Caki2 (cell line): ENCODE measurements at regions not wholly inside any gene's neighbourhood (a gene's known extent, or its start where the extent isn't known, plus 50 kb on each side); places are given as distances from the start of the nearest gene placed in this dataset.

Source experiments
- DNase-seq: peaks from one replicate; pipeline ENCODE4 v3.0.0-alpha.2; 2015; ENCODE audit warnings: low read depth
- in situ Hi-C: cut with HindIII; loops from 2 replicates; pipeline ENCODE4 v1.10.0; 2016; ENCODE audit warnings: low sequenced_read_pairs, low pct_unique_long_range_greater_than_20kb, mixed read lengths

DNA sequence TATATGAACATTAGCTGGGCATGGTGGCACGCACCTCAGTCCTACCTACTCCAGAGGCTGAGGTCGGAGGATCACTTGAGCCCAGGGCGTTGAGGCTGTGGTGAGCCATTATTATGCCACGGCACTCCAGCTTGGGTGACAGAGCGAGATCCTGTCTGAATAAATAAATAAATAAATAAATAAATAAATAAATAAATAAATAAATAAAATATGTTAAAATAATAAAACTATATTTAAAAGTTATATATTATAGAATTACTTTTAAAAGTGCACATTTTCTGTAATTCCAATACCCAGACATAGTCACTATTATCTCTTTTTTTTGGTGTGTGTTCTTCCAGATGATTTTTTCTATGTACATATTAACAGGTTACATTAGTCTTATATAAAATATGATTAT is 382.0 kb upstream of the ROBO2 start:
- no peak for DNase-seq
- in situ Hi-C loops: no loop called here

DNA sequence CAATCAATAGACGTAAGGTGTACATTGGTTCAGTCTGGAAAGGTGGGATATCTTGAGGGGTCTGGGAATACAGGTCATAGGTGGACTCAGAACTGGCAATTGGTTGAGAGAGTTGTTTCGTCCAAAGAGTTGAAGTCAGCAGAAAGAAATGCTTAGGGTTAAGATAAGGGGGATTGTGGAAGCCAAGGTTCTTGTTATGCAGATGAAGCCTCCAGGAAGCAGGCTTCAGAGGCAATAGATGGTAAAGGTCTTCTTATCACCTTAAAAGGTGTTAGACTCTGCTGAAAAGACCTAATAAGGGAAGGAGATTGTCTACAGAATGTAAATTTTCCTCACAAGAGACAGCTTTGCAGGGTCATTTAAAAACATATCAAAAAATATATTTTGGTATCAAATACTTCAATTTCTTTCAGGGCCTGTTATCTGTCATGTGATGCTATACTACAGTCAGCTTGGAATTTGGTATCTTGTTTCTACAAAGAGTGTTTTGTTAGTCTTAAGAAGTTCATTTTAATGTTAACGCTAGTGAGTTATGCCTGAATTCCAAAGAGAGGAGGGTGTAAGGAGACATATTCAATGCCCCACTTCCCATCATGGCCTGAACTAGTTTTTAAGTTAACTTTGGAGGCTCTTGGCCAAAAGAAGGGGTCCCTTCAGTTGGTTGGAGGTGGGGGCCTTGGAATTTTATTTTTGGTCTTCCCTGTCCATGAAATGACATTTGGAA is 378.2 kb upstream of the ROBO2 start:
- in situ Hi-C loops: no loop called here
- DNase-seq: no peak

DNA sequence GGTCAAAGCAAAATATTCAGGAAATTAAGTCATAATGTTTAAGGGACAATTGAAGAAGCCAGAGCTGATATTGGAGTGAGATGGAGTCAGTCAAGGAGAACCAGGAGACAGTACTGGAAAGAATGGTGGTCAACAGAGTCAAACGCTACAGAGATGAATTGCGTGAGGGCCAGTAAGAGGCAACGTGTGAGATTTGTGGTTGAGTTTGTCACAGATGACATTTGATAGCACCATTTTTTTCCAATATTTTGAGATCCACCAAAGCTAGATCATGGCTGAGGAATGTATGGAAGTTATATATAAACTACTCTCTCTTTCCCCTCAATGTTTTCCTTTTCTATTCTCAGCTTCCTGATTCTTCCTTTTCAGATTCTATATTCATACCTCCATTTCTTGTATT is 375.1 kb upstream of the ROBO2 start:
- in situ Hi-C loops: no loop called here
- no peak for DNase-seq

DNA sequence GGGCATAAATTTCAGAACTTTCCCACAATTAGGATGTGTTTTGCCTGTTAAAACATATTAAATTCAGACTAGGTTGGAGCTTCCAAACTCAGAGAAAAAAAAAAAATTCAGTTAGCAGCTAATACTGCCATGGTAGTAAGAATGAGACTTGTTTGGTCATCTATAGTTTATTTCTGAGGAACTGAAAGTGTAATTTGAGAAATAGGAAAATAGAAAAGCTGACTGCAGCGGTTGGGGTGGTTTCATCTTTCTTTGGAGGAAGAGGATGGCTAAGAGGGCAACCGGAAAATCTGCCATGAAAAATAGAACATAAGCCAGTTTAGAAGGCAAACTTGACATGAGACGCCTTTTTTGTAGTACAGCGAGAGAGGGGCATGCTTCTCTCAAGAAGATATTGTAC is 371.2 kb upstream of the ROBO2 start:
- no peak for DNase-seq
- in situ Hi-C loops: no loop called here

DNA sequence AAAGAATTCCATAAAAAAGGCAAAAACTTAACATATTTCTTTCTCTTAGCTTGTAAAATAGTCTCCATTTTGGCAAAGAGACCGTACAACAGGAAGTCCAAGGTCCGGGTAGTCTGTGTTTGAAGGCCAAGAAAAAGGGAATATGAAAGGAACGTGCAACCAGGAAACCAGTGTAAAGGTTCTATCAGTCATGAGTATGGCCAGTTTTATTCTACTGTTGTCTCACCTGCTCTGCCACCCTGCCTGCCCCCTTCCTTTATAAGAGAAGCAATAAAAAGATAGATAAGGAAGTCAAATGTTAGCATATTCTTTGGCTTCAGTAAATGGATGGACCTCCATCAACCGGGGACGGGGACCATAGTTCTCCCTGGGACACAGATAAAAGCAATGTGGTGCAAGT is 370.6 kb upstream of the ROBO2 start:
- no peak for DNase-seq
- in situ Hi-C loops: no loop called here

DNA sequence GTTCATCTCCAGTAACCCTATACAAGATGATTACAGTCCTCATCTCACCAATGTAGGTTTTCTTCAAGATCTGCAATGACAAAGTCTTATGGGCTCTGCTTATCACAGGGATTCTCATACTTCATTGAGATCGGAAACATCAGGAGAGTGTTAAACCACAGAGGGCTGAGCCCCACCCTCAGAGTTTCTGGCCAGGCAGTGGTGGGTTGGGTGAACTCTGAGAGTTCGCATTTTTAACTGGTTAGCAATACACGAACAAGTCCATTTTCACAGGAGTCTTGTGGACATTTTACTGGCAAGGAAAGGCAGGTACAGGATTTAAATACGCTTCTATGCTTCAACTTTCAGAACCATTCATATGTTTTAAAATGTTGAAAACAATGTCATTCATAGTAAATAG is 366.7 kb upstream of the ROBO2 start:
- in situ Hi-C loops: no loop called here
- no peak for DNase-seq

DNA sequence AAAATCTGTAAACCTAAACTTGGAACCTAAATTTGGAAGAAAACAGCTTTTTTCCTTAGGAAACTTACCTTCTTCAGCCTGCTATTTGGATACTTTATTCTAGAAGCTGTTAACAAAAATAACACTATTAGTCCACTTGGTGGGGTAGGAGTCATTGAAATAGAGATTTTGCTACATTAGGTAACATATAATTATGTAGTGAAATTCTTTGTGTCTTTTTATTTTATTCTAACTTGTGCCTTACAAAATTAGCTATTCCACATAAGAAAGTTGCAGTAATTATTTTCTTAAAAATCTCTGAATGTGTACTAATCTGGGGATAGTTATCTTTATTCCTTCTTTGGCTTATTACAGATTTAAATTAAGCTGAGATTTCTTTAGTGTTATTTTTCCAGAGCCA is 360.4 kb upstream of the ROBO2 start:
- DNase-seq: no peak
- in situ Hi-C loops: no loop called here

DNA sequence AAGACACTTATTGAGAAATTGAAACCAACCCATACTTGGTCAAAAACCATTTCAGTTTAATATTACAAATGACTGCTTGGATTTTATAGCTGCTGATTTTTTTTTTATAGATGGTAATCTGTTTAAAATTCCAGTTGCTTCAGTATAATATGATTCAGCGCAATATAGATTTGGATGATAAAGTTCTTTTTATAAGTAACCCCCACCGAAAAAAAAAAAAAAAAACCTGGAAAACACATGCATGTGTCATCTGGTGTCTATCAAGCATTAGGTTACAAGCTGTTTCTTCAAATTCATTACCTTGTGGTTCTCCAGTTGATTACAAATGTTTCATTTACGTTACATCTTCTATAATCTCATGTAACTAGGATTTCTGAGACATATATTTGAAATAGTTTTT is 356.6 kb upstream of the ROBO2 start:
- no peak for DNase-seq
- in situ Hi-C loops: no loop called here

DNA sequence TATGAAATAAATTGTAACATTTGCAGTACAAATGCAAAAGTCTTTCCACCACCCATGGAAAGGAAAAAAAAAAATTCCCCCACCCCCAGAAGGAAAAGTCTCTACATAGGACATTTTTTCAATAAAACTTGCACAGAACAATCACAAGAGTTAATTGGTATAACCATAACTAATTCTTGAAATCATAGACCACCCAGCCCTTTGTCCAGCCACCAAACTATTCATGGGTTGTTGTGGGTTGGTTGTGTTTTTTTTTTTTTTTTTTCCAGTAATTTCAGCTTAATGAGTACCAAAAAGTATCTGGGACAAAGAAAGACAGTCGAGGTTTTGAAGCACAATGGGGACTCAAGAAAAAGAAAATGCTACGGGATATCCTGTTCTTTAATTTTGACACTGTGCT is 355.0 kb upstream of the ROBO2 start:
- in situ Hi-C loops: no loop called here
- no peak for DNase-seq

DNA sequence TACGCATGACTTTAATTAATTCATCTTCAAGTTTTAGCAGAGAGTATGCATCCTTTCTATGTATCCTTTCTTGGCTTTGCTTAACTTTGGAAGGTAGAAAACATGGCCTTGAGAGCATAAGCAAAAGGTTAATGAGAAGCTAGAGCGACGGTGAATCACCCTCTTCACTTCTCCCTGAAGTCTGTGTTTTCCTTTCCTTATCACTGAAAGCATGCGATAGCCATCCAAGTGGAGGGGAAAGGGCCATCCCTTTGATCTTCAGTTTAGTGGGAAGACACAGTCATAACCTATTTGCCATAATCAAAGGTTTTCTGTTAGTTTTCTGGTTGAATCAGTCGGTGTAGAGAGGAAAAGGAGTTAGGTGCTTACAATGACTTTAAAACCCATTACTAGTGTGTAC is 354.0 kb upstream of the ROBO2 start:
- in situ Hi-C loops: no loop called here
- DNase-seq: peak; percentile 57

DNA sequence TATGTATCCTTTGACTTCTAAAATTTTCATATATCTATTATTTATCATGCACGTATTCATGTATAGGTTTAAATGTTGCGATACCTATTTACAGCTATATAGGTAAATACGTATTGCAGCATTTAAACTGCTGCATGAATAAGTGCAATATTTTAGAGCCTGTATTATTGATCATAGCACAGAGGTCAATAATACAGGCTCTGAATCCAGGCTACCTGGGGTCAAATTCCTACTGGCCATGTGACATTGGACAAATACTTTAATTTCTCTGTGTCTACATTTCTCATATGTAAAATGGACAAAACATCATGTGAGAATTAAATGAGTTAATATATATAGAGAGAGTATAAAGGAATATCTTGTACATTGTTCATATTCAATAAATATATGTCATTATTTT is 352.9 kb upstream of the ROBO2 start:
- in situ Hi-C loops: no loop called here
- DNase-seq: no peak

DNA sequence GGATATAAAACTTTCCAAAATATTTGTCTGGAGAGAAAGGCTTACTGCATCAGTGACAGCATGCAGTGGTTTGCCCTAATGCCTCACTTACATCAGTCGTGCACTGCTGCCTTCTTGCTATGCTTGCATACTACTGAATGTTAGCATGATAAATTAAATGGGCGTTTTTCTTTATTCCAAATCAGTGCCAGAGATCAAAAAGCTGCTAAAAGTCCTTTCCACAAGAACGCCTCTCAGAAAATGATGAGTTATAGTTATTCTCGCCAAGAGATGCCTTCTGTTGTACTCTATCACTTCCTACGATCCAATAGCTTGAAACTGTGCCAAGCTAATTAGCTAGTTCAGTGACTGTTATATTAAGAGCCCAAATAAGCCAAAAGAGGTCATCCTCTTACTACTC is 345.8 kb upstream of the ROBO2 start:
- peak; percentile 82 for DNase-seq
- in situ Hi-C loops: no loop called here

DNA sequence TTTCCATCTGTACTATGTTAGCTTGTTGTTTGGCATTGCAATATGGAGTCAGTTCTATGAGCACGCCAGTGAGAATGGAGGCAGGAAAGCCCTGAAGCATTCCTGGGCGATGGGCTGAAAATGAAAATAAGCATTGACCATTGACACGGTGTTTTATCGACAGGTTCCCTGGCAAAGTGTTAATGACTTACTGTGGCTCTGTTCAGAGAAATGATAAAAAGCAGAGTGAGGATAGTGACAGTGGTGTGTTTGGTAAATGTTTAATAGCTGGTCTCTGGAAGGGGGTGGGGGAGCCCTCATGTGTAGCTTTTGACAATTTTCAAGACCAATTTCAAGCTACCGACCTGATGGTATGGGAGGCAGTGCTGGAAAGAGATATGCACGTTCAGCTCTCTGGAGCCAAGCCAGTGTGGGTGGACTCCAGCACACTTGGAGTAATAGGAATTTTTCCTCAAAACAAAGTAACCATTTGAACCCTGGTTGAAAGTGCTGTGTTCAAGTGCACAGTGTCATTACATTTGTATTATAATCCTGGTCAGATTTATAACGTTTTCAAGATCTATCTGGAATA is 341.7 kb upstream of the ROBO2 start:
- DNase-seq: peak; percentile 77
- in situ Hi-C loops: no loop called here

DNA sequence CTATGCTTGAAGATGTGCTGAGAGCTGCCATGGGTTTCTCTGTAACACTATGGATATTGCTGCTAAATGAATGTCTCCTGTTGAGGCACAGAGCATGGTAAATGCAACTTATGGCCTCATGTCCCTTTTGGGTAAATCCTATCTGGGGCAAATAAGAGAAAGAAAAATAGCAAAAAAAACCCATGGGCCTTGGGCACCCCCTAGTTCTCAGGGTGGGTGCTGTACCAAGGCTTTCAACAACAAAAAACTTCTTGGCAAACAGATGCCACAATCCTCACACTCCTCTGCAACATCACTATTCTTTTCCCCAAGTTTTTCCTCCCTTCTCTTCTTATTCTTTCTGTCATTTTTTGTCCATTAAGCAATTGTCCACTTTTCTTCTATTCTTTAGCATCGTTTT is 340.1 kb upstream of the ROBO2 start:
- in situ Hi-C loops: no loop called here
- no peak for DNase-seq

DNA sequence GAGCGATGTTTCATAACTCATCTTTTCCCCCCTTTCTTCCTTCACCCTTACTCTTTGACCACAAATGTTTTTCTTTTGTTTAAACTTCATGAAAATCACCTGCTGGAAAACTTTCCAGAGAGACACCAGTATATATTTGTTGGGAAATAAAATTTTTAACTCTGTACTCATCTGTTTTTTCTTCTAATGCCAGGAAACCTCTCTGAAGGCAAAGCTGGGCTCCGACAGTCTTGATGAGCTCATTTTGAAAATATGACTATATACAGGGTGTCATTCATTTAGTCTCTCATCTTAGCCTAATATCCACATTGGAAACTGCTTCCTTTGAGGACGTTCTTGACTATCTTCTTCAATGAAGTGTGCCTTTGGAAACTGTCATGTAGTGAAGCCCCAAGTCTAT is 339.6 kb upstream of the ROBO2 start:
- no peak for DNase-seq
- in situ Hi-C loops: no loop called here

DNA sequence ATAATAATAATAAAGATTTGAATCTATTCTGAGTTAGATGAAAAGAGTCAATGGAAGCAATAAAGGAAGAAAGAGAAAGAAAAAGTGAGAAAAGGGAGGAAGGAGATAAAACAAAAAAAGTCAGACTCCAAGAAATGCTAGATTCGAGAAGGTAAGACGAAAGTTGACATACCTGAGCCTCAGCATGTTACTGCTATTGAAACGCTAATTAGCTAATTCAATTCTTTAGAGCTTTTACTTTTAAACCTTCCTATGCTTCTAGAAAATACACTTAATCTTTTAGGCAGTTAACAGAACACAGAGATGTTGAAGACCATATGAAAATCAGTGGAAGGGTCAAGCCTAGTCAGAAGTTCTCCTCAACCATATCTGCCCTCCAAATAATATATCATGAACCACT is 337.2 kb upstream of the ROBO2 start:
- in situ Hi-C loops: no loop called here
- DNase-seq: no peak

DNA sequence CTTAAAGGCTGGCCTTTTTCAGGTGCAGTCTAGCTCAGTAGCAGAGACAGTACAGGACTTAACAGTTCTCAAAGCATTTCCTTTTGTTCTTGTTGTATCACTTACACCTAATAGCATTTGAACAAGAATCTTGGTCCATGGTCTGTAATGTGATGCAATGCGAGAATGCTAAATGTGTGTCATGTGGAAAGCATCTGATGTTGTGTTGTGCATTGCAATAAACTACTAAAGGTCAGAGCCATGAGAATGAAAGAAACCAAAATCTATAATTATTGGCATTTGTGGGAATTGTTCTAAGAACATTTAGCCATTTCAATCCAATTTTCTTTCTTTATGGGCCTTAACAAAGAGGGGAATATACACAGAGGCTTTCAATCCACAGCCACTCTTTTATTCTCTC is 324.5 kb upstream of the ROBO2 start:
- in situ Hi-C loops: no loop called here
- DNase-seq: no peak

DNA sequence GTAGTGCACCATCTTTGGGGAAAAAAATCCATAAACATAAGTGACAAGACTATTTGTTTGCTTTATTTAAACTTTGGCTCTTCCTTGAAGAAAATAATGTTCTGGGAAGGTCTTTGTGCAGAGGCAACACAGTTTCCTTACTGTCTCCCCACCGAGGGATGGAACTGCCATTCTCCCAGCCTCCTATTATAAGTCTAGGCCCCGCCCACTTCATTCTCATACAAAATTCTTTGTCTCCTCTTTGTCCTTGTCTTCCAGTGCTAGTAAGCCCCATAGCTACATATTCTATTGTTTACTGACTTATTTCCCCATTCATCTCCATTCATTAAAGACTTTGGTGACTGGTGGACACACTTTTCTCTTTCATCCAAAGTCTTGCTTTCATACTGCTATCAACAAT is 316.5 kb upstream of the ROBO2 start:
- no peak for DNase-seq
- in situ Hi-C loops: no loop called here

DNA sequence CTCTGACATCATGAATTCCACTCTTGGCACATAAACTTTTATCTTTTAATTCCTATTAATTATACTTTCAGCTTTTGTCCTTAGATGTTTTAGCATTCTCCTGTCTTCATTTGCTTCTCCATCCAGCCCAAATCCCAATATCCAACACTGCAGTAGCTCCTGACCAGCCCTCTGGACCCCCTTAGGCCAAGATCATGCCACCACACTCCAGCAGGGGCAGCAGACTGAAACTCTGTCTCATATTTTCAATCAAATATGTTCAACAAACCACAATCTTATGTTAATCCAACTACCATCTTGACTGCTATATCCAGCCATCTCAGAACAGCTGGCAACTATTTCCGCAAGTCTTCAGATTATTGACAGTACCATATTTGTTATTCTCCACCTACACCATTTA is 315.8 kb upstream of the ROBO2 start:
- in situ Hi-C loops: no loop called here
- DNase-seq: no peak

DNA sequence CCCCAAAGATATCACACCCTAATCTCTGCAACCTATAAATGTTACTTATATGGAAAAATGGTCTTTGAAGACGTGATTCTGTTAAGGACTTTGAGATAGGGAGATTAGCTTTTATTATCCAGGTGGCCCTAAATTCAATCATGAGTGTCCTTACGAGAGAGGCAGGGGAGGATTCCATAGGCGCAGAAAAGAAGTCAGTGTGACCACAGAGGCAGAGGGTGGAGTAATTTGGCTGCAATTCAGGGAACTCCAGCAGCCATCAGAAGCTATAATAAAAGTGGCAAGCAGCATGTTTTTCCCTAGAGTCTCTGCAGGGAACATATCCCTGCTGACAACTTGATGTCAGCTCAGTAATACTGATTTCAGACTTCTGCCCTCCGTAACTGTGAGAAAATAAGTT is 315.2 kb upstream of the ROBO2 start:
- in situ Hi-C loops: no loop called here
- DNase-seq: no peak
